Activated CD8-positive, alpha-beta T cell treated with anti-CD3 and anti-CD28 coated beads, Interleukin-2, amount 10 ng/mL, durations not matched to agents 7 days and 5 days (primary cell): ENCODE measurements at regions not wholly inside any gene's neighbourhood (a gene's known extent, or its start where the extent isn't known, plus 50 kb on each side); places are given as distances from the start of the nearest gene placed in this dataset.

Source experiments
- ATAC-seq: fragments of 150-1000 bp; cut with Tn5 transposase; one replicate; pipeline ENCODE4 v1.10.0; 2021; ENCODE audit warnings: moderate library complexity
- CTCF ChIA-PET: fragments of 350-600 bp; sonication (Branson Sonifier 250); formaldehyde crosslinking; loops from one replicate; lab custom pipeline; 2021; ENCODE audit warnings: antibody characterized with exemption; lab: Charles Lee
- POLR2A ChIA-PET: fragments of 350-600 bp; sonication (Branson Sonifier 250); formaldehyde crosslinking; loops from one replicate; lab custom pipeline; 2021; ENCODE audit warnings: antibody characterized with exemption; lab: Charles Lee
- DNase-seq: peaks from one replicate; pipeline ENCODE4 v3.0.0-alpha.2; 2020
- H3K27ac Mint-ChIP-seq: one replicate; pipeline ENCODE4 v1.8.0; 2021; ENCODE audit warnings: mild to moderate bottlenecking, mixed read lengths
- H3K27me3 Mint-ChIP-seq: one replicate; pipeline ENCODE4 v1.8.0; 2021; ENCODE audit warnings: low read depth, mixed read lengths
- H3K36me3 Mint-ChIP-seq: one replicate; pipeline ENCODE4 v1.8.0; 2021; ENCODE audit warnings: low read depth, mixed read lengths
- H3K4me1 Mint-ChIP-seq: one replicate; pipeline ENCODE4 v1.8.0; 2021; ENCODE audit warnings: low read depth, mixed read lengths
- H3K4me3 Mint-ChIP-seq: one replicate; pipeline ENCODE4 v1.8.0; 2021; ENCODE audit warnings: mild to moderate bottlenecking, mixed read lengths
- H3K9me3 Mint-ChIP-seq: one replicate; pipeline ENCODE4 v1.8.0; 2022; ENCODE audit warnings: mixed read lengths; ENCODE audit not compliant: insufficient read depth

- CTCF ChIA-PET: no interaction called here
- Mint-ChIP-seq H3K4me3 (no peak overlapping the region), H3K4me1 (no peaks in the 10 kb centered on the region), H3K27me3 (no peaks in the 10 kb centered on the region), H3K36me3 (no peaks in the 10 kb centered on the region), H3K27ac (no peak overlapping the region), H3K9me3 (peaks cover 6% of the 10 kb centered on the region)
- DNase-seq: no peak
- POLR2A ChIA-PET: no interaction called here
- no peak for ATAC-seq
These were observed 152.7 kb upstream of the ARHGAP28 start for GRCh38 chr18:6576718-6577375.

GRCh38 chr18:6578686-6579085 lies 150.8 kb upstream of the ARHGAP28 start:
- ATAC-seq: no peak
- no peaks in the 10 kb centered on the region for H3K27me3 Mint-ChIP-seq
- ChIA-PET CTCF (no interaction called here), POLR2A (no interaction called here)
- no peaks in the 10 kb centered on the region for H3K36me3 Mint-ChIP-seq
- no peaks in the 10 kb centered on the region for H3K4me1 Mint-ChIP-seq
- H3K4me3 Mint-ChIP-seq: no peak overlapping the region
- no peak for DNase-seq
- H3K9me3 Mint-ChIP-seq: peaks cover 6% of the 10 kb centered on the region
- no peak overlapping the region for H3K27ac Mint-ChIP-seq

- Mint-ChIP-seq H3K36me3 (no peaks in the 10 kb centered on the region), H3K27ac (no peak overlapping the region), H3K4me3 (no peak overlapping the region), H3K4me1 (no peaks in the 10 kb centered on the region), H3K27me3 (no peaks in the 10 kb centered on the region), H3K9me3 (peaks cover 6% of the 10 kb centered on the region)
- ATAC-seq: no peak
- CTCF ChIA-PET: no interaction called here
- POLR2A ChIA-PET: no interaction called here
- DNase-seq: no peak
These were observed 150.0 kb upstream of the ARHGAP28 start for GRCh38 chr18:6579486-6579885.

GRCh38 chr18:6580401-6580800 lies 149.1 kb upstream of the ARHGAP28 start:
- Mint-ChIP-seq H3K4me3 (no peak overlapping the region), H3K4me1 (no peaks in the 10 kb centered on the region), H3K9me3 (peaks cover 6% of the 10 kb centered on the region), H3K27me3 (no peaks in the 10 kb centered on the region), H3K36me3 (no peaks in the 10 kb centered on the region), H3K27ac (no peak overlapping the region)
- no peak for DNase-seq
- ChIA-PET POLR2A (no interaction called here), CTCF (no interaction called here)
- ATAC-seq: no peak

- H3K4me3 Mint-ChIP-seq: no peak overlapping the region
- DNase-seq (no peak), ATAC-seq (no peak)
- no peaks in the 10 kb centered on the region for H3K36me3 Mint-ChIP-seq
- H3K27me3 Mint-ChIP-seq: no peaks in the 10 kb centered on the region
- H3K27ac Mint-ChIP-seq: no peak overlapping the region
- ChIA-PET POLR2A (no interaction called here), CTCF (no interaction called here)
- H3K9me3 Mint-ChIP-seq: no peaks in the 10 kb centered on the region
- no peaks in the 10 kb centered on the region for H3K4me1 Mint-ChIP-seq
These were observed 139.6 kb upstream of the ARHGAP28 start for GRCh38 chr18:6589923-6590322.

GRCh38 chr18:6590326-6590725 lies 139.2 kb upstream of the ARHGAP28 start:
- Mint-ChIP-seq H3K36me3 (no peaks in the 10 kb centered on the region), H3K9me3 (no peaks in the 10 kb centered on the region), H3K27ac (no peak overlapping the region), H3K4me3 (no peak overlapping the region), H3K4me1 (no peaks in the 10 kb centered on the region), H3K27me3 (no peaks in the 10 kb centered on the region)
- ATAC-seq (no peak), DNase-seq (no peak)
- CTCF ChIA-PET: no interaction called here
- POLR2A ChIA-PET: no interaction called here

- ATAC-seq: no peak
- Mint-ChIP-seq H3K4me1 (no peaks in the 10 kb centered on the region), H3K27me3 (no peaks in the 10 kb centered on the region), H3K27ac (no peak overlapping the region), H3K36me3 (no peaks in the 10 kb centered on the region), H3K4me3 (no peak overlapping the region), H3K9me3 (no peaks in the 10 kb centered on the region)
- ChIA-PET POLR2A (no interaction called here), CTCF (no interaction called here)
- no peak for DNase-seq
These were observed 138.0 kb upstream of the ARHGAP28 start for GRCh38 chr18:6591491-6591890.

GRCh38 chr18:6592522-6592921 lies 137.0 kb upstream of the ARHGAP28 start:
- H3K4me1 Mint-ChIP-seq: no peaks in the 10 kb centered on the region
- POLR2A ChIA-PET: no interaction called here
- CTCF ChIA-PET: no interaction called here
- no peak for ATAC-seq
- no peak for DNase-seq
- no peak overlapping the region for H3K4me3 Mint-ChIP-seq
- no peaks in the 10 kb centered on the region for H3K36me3 Mint-ChIP-seq
- no peaks in the 10 kb centered on the region for H3K9me3 Mint-ChIP-seq
- H3K27ac Mint-ChIP-seq: no peak overlapping the region
- no peaks in the 10 kb centered on the region for H3K27me3 Mint-ChIP-seq

GRCh38 chr18:6593142-6593885 lies 136.2 kb upstream of the ARHGAP28 start:
- Mint-ChIP-seq H3K27ac (no peak overlapping the region), H3K4me1 (no peaks in the 10 kb centered on the region), H3K4me3 (no peak overlapping the region), H3K9me3 (no peaks in the 10 kb centered on the region), H3K27me3 (no peaks in the 10 kb centered on the region), H3K36me3 (no peaks in the 10 kb centered on the region)
- POLR2A ChIA-PET: no interaction called here
- DNase-seq (no peak), ATAC-seq (no peak)
- CTCF ChIA-PET: no interaction called here

GRCh38 chr18:6595666-6596065 lies 133.8 kb upstream of the ARHGAP28 start:
- no peak overlapping the region for H3K27ac Mint-ChIP-seq
- H3K4me1 Mint-ChIP-seq: no peaks in the 10 kb centered on the region
- H3K27me3 Mint-ChIP-seq: no peaks in the 10 kb centered on the region
- DNase-seq (no peak), ATAC-seq (no peak)
- no peaks in the 10 kb centered on the region for H3K9me3 Mint-ChIP-seq
- no peak overlapping the region for H3K4me3 Mint-ChIP-seq
- POLR2A ChIA-PET: no interaction called here
- CTCF ChIA-PET: no interaction called here
- H3K36me3 Mint-ChIP-seq: no peaks in the 10 kb centered on the region

GRCh38 chr18:6598657-6599056 lies 130.9 kb upstream of the ARHGAP28 start:
- no peak for DNase-seq
- POLR2A ChIA-PET: no interaction called here
- Mint-ChIP-seq H3K27me3 (no peaks in the 10 kb centered on the region), H3K4me1 (no peaks in the 10 kb centered on the region), H3K4me3 (no peak overlapping the region), H3K9me3 (no peaks in the 10 kb centered on the region), H3K27ac (no peak overlapping the region), H3K36me3 (no peaks in the 10 kb centered on the region)
- CTCF ChIA-PET: no interaction called here
- no peak for ATAC-seq

- ChIA-PET POLR2A (no interaction called here), CTCF (no interaction called here)
- H3K9me3 Mint-ChIP-seq: no peaks in the 10 kb centered on the region
- DNase-seq (no peak), ATAC-seq (no peak)
- no peaks in the 10 kb centered on the region for H3K4me1 Mint-ChIP-seq
- no peak overlapping the region for H3K4me3 Mint-ChIP-seq
- no peaks in the 10 kb centered on the region for H3K27me3 Mint-ChIP-seq
- H3K27ac Mint-ChIP-seq: no peak overlapping the region
- no peaks in the 10 kb centered on the region for H3K36me3 Mint-ChIP-seq
These were observed 128.8 kb upstream of the ARHGAP28 start for GRCh38 chr18:6600667-6601167.
